DOHH2 (cell line): ENCODE measurements at regions not wholly inside any gene's neighbourhood (a gene's known extent, or its start where the extent isn't known, plus 50 kb on each side); places are given as distances from the start of the nearest gene placed in this dataset.

Experiments
- CTCF ChIP-seq: fragments of 200-600 bp; sonication (generic); IDR thresholded peaks from one replicate; pipeline ENCODE4 v1.5.1; 2014; ENCODE audit warnings: antibody characterized with exemption, mild to moderate bottlenecking, low read depth, low read length; ENCODE audit not compliant: poor library complexity, severe bottlenecking
- EZH2phosphoT487 ChIP-seq: fragments of 200-600 bp; sonication (generic); IDR thresholded peaks from 2 replicates; pipeline ENCODE4 v1.6.1; 2017; ENCODE audit warnings: borderline replicate concordance, mild to moderate bottlenecking, antibody characterized with exemption, low read length, moderate library complexity, mixed read lengths

GRCh38 chr1:58201492-58202106, 344.9 kb downstream of the OMA1 start:
- TF ChIP-seq CTCF (no peak), EZH2phosphoT487 (no peak)
